Psoas muscle (tissue), 7 donors: ENCODE measurements at regions not wholly inside any gene's neighbourhood (a gene's known extent, or its start where the extent isn't known, plus 50 kb on each side); places are given as distances from the start of the nearest gene placed in this dataset.
A peak's percentile ranks its signal among the peaks of the same experiment; 100 is the strongest.

ENCODE experiments used
- ATAC-seq, 4 donors: fragments of 200-7000 bp; cut with Tn5 transposase; one replicate each; pipeline ENCODE4 v1.9.1; 2020; ENCODE audit warnings: moderate library complexity in 3 of 4, mild to moderate bottlenecking in 2 of 4
- DNase-seq, 2 donors: peaks; one replicate each; pipeline ENCODE4 v3.0.0-alpha.2; 2020
- H3K27ac ChIP-seq: fragments of 200-600 bp; one replicate; pipeline ENCODE4 v1.8.0; 2022
- H3K27me3 ChIP-seq, 3 donors: fragments of 200-600 bp in 1 of 3; one replicate each; pipeline versions ENCODE4 v1.6.1 to v1.8.0; 2013 to 2022; ENCODE audit warnings: low read length in 2 of 3, mild to moderate bottlenecking in 2 of 3, moderate library complexity in 1 of 3; ENCODE audit not compliant: insufficient read depth in 3 of 3
- H3K36me3 ChIP-seq, 2 donors: fragments of 200-600 bp in 1 of 2; one replicate each; pipeline versions ENCODE4 v1.6.1 to v1.8.0; 2013 to 2022; ENCODE audit warnings: low read depth in 1 of 2, mild to moderate bottlenecking in 1 of 2, moderate library complexity in 1 of 2; ENCODE audit not compliant: insufficient read depth in 1 of 2
- H3K4me1 ChIP-seq: fragments of 200-600 bp; one replicate; pipeline ENCODE4 v1.8.0; 2022
- H3K4me3 ChIP-seq: fragments of 200-600 bp; one replicate; pipeline ENCODE4 v1.8.0; 2022; ENCODE audit warnings: mild to moderate bottlenecking
- H3K9me3 ChIP-seq: fragments of 200-600 bp; one replicate; pipeline ENCODE4 v1.8.0; 2022
- WGBS, 3 donors: extraction: QIAGEN DNeasy Blood & Tissue Kit; methylation state at CpG; one replicate each; pipeline versions ENCODE4 v1.1.6 to v1.1.7; 2013; 5-methylcytosine and 5-hydroxymethylcytosine counted together
- intact Hi-C, 2 donors: fragments of 100-400 bp; cut with DNase I; formaldehyde crosslinking; loops; one replicate each; pipeline versions ENCODE4 v1.11.0 to v1.14.2; 2022
- TF ChIP-seq, protein P1 (sequence below): fragments of 200-600 bp; IDR thresholded peaks from one replicate; pipeline ENCODE4 v1.8.0; 2022; ENCODE audit warnings: antibody characterized with exemption
- donor health status: healthy with polysubstance abuse.
- donor health status: DM: no; HTN: no; CAD: no; lungs with moderate emphysema.
- donor health status: Bipolar disorder and iron deficiency.
- donor health status: healthy.
- donor health status: DM: yes; HTN: yes; CAD: no.
- donor health status: DM: no; HTN: no; CAD: no.
- donor health status: DM: yes; HTN: yes; CAD: no.

DNA sequence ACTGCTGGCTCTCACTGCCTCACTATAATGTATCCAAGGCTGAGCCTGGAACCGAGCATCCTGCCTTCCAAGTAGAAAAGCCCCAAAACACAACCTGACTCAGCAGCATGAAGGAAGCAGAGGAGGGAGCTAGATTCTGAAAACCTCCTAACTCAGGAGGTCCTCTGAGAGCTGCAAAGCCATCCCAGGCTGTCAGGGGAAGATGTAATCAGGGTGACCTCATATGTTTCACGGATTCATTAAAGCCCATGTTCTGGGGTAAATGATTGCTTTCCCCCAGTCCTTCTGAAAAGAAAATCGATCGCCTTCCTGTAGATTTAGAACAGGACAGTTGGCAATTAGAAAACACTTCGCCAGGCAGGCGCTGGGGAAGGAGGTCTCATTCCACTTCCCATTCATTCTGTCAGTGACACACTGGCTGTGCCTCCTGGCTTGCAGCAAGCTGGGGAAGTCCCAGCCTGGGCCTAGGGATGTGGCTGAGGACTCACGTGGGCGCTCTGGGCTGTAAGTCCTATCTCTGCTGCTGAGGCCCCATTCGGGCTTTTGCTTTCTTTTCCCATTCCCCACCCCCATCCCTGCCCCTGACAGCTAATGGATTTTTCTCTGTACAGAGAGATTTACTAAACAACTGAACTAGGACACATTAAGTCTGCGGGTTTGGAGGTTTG is 75.7 kb upstream of the TMEM132E start:
- intact Hi-C loops: no loop called here
- Histone ChIP-seq H3K4me1 (no peaks in the 10 kb centered on the region), H3K27ac (no peak overlapping the region), H3K27me3 (peaks cover 3 to 41% (median 4%) of the 10 kb centered on the region in 3 donors), H3K36me3 (no peaks in the 10 kb centered on the region), H3K9me3 (no peaks in the 10 kb centered on the region), H3K4me3 (no peak overlapping the region)
- 57 to 62% (median 57%) methylated on average over 10 of the region's 10 CpGs for WGBS, 3 donors
- ATAC-seq (no peak), DNase-seq (peak in 1 of 2 donors; percentile 16)
- TF ChIP-seq, protein P1, sequence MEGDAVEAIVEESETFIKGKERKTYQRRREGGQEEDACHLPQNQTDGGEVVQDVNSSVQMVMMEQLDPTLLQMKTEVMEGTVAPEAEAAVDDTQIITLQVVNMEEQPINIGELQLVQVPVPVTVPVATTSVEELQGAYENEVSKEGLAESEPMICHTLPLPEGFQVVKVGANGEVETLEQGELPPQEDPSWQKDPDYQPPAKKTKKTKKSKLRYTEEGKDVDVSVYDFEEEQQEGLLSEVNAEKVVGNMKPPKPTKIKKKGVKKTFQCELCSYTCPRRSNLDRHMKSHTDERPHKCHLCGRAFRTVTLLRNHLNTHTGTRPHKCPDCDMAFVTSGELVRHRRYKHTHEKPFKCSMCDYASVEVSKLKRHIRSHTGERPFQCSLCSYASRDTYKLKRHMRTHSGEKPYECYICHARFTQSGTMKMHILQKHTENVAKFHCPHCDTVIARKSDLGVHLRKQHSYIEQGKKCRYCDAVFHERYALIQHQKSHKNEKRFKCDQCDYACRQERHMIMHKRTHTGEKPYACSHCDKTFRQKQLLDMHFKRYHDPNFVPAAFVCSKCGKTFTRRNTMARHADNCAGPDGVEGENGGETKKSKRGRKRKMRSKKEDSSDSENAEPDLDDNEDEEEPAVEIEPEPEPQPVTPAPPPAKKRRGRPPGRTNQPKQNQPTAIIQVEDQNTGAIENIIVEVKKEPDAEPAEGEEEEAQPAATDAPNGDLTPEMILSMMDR: no peak

DNA sequence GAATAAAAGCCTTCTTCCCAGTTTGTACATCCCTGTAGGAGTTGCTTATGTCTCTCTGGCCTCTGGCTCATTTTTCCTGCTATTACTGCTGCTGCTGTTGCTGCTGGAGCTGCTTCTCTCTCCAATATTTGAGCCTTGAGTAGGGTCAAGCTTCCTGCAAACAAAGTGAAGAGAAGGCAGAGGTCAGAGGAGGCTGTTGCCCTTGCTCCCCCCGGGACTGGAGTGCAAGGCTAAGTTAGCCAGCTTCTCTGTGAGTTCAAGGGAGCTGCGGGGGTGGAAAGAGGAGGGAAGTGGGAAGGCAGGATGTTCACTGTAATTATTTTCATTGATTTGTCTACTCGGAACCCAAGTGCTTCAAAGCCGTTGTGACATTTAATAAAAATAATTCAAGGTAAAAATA is 77.0 kb upstream of the TMEM132E start:
- 45 to 54% (median 52%) methylated on average over 4 of the region's 4 CpGs for WGBS, 3 donors
- TF ChIP-seq, protein P1: no peak
- Histone ChIP-seq H3K27ac (no peak overlapping the region), H3K9me3 (no peaks in the 10 kb centered on the region), H3K4me3 (no peak overlapping the region), H3K4me1 (no peaks in the 10 kb centered on the region), H3K36me3 (no peaks in the 10 kb centered on the region), H3K27me3 (peaks cover 3 to 46% (median 4%) of the 10 kb centered on the region in 3 donors)
- ATAC-seq (no peak), DNase-seq (no peak)
- intact Hi-C loops: no loop called here

DNA sequence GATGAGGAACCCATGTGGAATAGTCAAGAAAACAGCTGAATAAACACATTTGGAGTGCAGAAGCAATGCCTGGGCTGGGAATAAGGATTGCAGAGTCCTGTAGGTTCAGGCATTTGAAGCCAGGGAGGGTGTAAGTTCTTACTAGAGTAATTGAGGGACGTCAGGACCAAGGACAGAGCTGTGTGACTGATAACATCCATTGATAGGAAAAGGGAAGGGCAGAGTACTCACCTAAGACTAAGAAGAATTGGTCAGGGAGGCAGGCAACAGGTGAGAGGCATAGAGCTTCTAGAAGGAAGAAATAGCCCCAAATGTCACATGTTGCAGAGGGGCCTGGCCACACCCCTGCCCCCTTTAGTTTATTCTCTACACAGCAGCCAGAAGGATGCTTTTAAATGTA is 79.8 kb upstream of the TMEM132E start:
- Histone ChIP-seq H3K9me3 (no peaks in the 10 kb centered on the region), H3K4me3 (no peak overlapping the region), H3K36me3 (no peaks in the 10 kb centered on the region), H3K4me1 (no peaks in the 10 kb centered on the region), H3K27ac (no peak overlapping the region), H3K27me3 (peaks cover 0 to 30% (median 5%) of the 10 kb centered on the region in 3 donors)
- TF ChIP-seq, protein P1: no peak
- intact Hi-C loops: no loop called here
- ATAC-seq (no peak), DNase-seq (no peak)
- 0 to 5% (median 0%) methylated on average over 1 of the region's 1 CpG for WGBS, 3 donors

DNA sequence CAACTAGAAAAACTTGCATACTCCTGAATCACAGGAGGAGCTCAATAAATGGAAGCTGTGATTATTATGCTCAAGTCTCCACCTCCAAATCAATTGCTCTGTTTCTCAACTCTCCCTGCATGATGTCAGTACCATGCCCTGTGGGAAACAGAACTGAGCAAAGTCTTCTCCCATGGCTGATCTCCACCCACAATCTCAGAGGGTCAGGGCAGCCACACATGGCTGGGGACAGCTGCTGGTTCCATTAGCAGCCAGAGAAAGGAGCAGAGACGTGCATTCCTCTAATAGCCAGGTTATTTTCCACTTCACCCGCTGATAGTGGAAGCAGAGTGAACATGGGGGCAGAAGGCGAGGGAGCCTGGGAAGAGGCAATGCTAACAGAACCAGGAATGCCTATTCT is 85.5 kb upstream of the TMEM132E start:
- no peaks in the 10 kb centered on the region for H3K36me3 ChIP-seq
- no peak overlapping the region for H3K4me3 ChIP-seq
- no peak for DNase-seq
- H3K27ac ChIP-seq: no peak overlapping the region
- TF ChIP-seq, protein P1: no peak
- ATAC-seq: no peak
- H3K27me3 ChIP-seq: peaks cover 0 to 19% (median 2%) of the 10 kb centered on the region in 3 donors
- H3K9me3 ChIP-seq: no peaks in the 10 kb centered on the region
- intact Hi-C loops: no loop called here
- no peaks in the 10 kb centered on the region for H3K4me1 ChIP-seq
- 29 to 50% (median 50%) methylated on average over 3 of the region's 3 CpGs for WGBS, 3 donors

DNA sequence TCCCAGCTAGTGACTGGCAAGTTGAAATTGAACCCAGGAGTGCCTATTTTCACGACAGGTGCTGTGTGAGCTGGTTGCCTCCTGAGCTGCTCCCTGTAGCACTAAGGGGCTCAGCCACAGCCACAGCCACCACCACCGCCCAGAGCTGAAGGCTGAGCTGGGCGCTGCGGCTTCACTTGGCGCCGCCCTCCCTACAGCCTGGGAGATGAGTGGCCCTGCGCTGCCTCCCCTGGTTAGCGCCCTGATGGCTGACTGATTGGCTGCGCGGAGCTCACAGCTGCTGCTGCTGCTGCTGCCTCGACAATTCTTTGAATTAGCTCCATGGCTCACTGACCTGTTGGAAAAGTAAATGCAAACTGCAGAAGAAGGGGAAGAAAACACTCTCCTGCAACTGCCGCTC is 91.8 kb upstream of the TMEM132E start:
- Histone ChIP-seq H3K4me1 (no peaks in the 10 kb centered on the region), H3K36me3 (no peaks in the 10 kb centered on the region), H3K27ac (no peak overlapping the region), H3K27me3 (peaks cover 0 to 34% (median 9%) of the 10 kb centered on the region in 3 donors), H3K9me3 (no peaks in the 10 kb centered on the region), H3K4me3 (no peak overlapping the region)
- WGBS, 3 donors: 10 to 21% (median 19%) methylated on average over 12 of the region's 12 CpGs
- intact Hi-C loops: no loop called here
- TF ChIP-seq, protein P1: no peak
- DNase-seq: no peak
- no peak for ATAC-seq
